ENCODE measurements at regions not wholly inside any gene's neighbourhood (a gene's known extent, or its start where the extent isn't known, plus 50 kb on each side); places are given as distances from the start of the nearest gene placed in this dataset.
"Not testable (repeated sequence)": the region's sequence is repeated elsewhere in the genome, so short reads cannot be mapped to it uniquely, and the experiment has no call there.

DNA sequence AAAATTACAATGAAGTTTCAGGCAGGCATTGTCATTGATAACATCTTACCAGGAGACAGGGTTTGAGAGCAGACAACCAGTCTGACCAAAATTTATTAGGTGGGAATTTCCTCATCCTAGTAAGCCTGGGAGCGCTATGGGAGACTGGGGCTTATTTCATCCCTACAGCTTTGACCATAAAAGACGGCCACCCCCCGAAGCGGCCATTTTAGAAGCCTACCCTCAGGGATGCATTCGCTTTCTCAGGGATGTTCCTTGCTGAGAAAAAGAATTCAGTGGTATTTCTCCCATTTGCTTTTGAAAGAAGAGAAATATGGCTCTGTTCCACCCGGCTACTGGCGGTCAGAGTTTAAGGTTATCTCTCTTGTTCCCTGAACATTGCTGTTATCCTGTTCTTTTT, 218.4 kb downstream of the PRELID2 start:
- not testable (repeated sequence) for TF ChIP-seq POLR2A (IDR thresholded peaks at IDR 0.05; ENCODE audit: low read depth, low read length); POLR2AphosphoS5 (IDR thresholded peaks at IDR 0.05; ENCODE audit: low read depth, low read length); TAF1 (IDR thresholded peaks at IDR 0.05; ENCODE audit: borderline replicate concordance, low read depth, low read length)
